NCI-H82 (cell line): ENCODE measurements at regions not wholly inside any gene's neighbourhood (a gene's known extent, or its start where the extent isn't known, plus 50 kb on each side); places are given as distances from the start of the nearest gene placed in this dataset.

Experiments used
- DNase-seq: peaks from one replicate; lab custom pipeline; 2025; lab: John Stamatoyannopoulos, UW

- DNase-seq = no peak
Measured at GRCh38 chr4:19720190-19720589, 531.5 kb upstream of the SLIT2 start.

DNA sequence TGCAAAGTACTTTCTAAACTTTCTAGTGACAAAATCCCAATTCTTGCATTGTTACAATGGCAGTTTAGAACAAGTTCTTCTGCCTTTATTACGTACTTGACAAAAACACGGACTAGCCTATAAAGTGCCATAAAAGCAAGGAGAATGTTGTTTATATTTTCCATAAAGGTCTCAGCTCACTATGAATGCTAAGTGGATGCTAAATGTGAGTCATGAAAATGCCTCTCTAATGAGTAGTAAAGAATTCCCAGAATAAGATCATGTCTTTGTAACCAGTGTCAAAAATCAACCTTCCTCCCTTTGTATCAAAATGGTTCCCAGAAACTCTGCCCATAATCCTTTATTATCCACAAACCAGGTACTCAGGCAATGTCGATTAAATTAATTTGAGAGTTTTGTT lies 539.8 kb upstream of the SLIT2 start:
- DNase-seq = no peak

GRCh38 chr4:19707876-19708275 lies 543.8 kb upstream of the SLIT2 start:
- no peak for DNase-seq

DNA sequence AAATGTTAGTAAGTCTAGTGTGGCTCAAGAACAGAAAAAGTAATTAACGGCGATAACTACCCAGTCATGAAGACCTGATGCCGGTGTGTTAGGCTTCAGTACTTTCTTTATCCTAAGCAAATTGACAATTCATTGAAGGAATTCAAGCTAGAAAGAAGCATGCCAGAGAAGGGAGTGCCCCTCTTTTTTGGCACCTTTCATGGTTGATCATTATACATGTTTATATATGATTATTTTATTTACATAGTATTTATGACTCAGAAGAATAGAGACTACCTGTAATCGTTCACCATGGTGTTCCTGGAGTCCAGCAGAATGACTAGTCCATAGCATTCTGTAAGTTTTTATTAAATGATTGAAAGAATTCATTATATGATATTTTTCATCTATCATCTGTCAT lies 548.3 kb upstream of the SLIT2 start:
- no peak for DNase-seq

DNA sequence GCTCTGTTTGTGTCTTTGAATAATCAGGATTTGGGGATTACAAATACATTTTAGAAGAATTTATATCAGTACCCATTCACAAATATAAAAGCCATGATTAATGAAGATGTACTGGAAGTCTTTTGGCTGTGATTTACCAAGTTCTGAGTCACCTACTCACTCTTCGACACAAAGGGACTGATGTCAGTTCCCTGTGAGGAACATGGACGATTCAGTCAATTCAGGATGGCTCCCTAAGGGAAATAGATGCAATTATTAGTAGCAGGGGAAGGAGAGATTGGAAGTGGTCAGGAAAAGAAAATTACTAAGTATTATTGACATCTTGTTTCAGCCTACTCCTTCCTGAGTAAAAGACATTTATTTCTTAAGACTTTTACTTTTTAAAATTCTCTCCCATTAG lies 550.7 kb upstream of the SLIT2 start:
- no peak for DNase-seq

DNA sequence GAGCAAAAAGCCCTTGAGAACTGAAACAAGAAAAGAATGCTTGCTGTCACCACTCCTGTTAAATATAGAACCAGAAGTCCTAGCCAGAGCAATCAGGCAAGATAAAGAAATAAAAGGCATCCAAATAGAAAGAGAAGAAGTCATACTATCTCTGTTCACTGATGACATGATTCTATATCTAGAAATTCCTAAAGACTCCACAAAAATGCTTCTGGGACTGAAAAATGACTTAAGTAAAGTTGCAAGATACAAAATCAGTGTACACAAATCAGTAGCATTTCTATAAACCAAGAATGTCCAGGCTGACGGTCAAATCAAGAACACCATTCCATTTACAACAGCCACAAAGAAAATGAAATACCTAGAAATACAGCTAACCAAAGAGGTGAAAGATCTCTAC lies 552.7 kb upstream of the SLIT2 start:
- no peak for DNase-seq

GRCh38 chr4:19694812-19695211 lies 556.9 kb upstream of the SLIT2 start:
- no peak for DNase-seq

DNA sequence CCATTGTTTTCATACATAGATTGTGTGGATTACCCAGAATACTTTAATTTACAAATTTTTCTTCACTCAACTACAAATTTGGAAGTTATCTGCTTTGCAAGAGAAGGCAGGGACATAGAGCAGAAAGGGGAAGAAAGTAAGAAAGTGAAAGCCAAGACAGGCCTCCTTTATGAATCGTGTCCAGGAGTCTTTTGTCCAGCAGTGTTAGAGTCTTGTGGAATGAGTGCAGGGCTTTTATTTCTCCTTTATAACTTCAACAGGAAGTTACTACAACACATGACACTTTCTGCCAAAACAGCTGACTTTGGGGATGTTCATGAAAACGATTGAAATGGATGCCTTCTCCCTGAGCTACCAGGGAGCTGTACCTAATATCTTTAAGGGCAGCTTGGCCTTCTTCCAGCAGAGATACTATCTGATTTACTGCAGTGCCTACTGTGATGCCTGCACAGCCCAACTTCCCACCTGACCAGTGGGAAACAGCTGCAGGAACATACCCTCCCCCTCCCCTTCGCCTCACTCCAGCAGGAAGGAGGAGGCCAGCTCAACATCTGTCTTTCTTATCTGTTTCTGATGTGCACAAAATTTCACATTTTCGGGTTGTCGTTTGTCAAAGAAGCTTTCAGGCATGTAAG lies 557.7 kb upstream of the SLIT2 start:
- DNase-seq = no peak

GRCh38 chr4:19689511-19689910 lies 562.2 kb upstream of the SLIT2 start:
- no peak for DNase-seq

DNA sequence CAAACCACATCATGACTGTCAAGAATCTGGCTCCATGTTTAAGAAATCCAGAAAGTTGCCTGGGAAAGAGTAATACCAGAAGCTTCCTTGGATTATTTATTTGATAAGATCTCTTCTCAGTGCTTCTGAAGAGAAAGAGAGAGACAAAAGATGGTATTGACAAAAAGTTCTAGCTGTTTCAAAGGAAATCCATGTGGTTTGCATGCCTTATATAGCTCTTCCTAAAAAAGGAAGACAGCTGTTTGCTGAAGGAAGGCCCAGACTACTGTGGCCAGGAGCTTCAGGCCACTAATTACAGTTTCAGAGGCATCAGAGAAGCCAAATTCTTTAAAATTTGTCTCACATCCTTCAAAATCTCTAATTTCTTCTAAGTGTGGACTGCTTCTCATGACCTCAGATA lies 565.2 kb upstream of the SLIT2 start:
- no peak for DNase-seq

DNA sequence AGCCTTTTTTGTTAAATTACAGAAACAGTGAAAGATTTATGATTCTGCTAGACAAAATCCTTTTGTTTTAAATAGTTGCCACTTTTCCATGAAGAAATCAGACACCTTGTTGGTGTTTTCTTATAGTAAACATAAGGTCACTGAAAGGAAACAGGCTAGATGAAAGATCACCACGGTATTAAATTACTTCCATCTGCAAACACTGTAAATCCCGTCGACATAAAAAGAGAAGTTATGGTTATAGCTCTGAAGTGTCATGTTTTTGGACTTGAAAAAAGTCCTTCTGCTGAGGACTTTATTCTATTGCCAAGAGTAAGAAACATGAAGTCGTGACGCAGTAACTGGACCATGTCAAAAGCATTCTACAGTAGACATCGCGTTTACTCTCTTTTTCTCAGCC lies 567.6 kb upstream of the SLIT2 start:
- no peak for DNase-seq

DNA sequence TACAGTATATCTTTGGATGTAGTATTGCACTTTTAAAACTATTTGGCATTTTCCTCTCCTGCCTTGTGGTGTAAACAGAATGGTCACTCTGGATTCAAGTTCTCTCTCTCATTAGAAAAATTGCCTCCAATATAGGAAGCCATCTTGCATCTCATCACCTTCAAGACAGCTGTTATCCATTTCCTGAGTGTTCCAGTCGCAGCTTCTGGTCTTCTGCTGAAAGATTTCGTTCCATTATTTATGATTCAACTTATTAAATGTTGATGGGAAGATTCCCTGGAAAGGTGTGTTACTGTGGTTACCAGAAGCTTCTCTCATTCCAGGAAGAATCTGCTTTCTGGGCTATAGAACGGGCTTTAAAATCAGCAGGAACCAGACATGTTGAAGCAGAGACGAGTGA lies 568.3 kb upstream of the SLIT2 start:
- no peak for DNase-seq

DNA sequence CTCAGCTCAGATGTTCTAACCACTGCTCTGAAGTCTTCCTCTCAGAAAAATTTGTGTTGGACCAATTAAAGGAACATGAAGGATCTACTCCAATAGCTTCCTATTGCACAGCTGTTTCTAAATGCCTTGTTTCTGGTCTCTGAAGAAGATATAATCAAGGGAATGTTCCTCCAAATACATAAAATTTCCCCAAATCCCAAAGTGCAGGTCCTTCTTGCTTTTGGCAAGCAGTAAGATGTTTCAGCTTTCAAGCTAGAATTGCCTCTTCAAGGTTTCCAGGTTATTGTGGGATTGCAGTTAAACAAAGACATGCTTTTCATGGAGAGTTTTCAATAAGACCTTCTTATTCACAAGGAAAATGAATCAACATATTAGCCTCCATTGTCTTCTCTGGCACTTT lies 574.5 kb upstream of the SLIT2 start:
- DNase-seq = no peak

GRCh38 chr4:19675172-19675811 lies 576.4 kb upstream of the SLIT2 start:
- no peak for DNase-seq

DNA sequence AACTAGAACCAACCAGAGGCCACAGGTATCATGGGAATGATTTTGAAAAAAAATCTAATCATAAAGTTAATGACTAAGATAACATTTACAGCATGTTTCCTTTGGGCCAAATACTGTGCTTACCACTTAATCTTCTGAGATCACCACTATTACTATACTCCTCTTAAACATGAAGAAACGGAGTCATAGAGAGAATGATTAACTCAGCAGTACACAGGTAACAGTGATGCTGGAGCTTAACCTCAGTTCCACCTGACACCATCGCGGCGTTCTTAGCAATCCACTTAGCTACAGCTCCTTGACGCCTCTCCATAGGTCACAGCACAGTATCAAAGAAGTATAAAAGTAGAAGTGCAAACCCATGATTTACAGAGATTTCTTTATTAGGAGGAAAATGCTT lies 592.6 kb upstream of the SLIT2 start:
- no peak for DNase-seq

GRCh38 chr4:19657856-19658255 lies 593.8 kb upstream of the SLIT2 start:
- no peak for DNase-seq

DNA sequence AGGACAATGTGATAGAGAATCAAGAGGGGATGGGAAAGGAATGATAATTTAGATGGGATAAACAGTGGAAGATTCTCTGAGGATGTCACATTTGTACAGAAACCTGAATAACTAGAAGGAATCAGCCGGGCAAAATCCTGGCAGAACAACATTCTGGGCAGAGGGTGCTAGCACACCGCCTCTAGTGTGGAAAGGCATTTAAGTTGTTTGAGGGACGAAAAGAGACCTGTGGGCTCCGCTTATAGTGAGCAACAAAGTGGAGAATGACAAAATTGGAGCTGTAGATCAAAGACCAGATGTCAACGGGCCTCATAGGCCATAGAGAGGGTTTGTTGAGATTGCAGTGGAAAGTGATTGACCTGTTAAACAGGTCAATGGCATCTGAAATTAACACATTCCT lies 596.0 kb upstream of the SLIT2 start:
- no peak for DNase-seq

DNA sequence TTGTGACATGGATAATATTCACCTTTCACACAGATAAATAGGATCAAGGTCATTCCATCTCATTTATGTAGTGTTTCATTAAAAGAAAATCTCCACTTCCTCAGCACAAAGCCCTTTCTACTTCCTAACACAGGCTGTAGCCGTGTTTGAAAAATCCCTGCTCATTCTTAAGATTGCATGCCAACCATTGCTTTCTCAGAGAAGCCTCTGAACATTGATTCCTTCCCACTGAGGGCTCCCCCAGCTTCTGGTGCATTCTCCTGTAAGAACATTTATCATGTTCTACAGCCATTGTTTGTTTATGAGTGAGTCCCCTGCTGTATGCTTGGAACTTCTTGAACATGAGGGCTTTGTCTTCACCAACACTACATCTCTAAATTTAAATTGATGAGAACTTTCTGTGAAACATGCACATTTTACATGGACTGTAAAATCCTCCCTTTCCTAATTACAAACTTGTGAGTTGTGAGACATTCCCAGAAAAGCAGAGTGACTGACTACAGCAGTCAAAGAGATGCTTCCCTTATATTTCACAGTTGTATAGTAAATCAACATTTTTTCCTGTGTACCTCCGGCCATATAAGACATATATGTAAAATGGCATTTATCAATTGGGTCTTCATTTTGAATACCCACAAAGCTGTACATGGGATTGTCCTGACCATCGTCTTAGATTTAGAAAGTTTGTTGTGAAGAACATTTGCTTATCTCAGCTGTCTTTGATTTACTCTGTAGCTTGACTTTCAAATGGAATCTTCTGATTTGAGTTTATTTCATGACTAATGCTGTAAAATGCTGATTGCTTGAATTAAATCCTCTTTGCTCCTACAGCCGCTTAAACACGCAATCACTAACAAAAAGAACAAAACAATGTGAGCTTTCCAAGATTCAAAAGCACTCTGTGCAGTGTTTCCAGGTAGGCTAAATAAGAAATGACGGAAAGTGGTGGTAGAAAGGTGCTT lies 600.5 kb upstream of the SLIT2 start:
- no peak for DNase-seq

DNA sequence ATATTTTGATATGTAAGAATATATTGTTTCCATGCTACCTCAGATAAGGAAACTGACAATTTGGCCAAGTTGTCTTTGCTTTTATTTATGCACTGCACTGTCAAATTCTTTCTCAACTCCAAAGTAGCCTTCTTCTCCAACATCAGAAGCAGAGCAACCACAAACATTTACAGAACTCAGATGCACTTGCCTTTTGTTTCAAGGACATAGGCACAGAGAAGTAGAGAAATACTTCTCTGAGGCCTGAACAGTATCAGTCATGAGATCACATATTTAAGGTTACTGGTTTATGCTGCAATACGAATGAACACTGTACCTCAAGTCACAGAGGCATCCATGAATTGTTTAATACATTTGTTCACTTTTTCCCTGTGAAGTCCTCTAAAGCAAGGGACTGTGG lies 606.1 kb upstream of the SLIT2 start:
- DNase-seq = no peak

DNA sequence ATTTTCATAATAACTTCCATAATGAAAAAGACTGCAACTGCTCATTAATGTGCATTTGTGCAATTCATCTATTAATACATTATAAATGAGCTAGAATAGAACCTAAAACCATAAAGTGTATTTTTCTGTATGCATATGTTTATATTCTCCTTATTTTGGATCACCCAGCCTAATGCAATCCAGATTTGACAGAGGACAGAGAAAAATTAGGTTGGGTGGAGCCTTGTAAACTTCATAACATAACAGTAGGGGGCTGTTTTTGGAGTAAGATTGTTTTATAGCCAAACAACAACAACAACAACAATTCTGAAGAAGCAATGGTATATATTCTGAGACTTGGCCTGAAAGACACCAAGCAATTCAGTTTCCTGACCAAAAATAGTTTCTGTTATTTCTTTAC lies 615.3 kb upstream of the SLIT2 start:
- DNase-seq = no peak

DNA sequence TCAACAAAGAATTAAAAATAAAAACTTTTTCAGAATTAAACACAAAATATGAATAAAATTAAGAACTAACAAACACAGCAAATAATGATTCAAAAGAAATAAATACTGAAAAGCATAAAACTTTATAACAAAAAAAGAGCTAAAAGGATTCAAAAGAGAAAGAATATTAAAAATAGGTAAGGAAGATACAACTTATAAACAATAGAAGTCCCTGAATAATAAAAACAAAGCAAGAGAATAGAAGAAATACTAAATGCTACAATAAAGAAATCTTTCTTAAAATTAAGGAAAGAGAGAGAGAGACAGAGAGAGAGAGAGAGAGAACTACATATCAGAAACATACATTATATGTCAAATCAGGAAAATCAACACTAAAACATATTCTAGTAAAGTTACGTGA lies 619.9 kb upstream of the SLIT2 start:
- no peak for DNase-seq

DNA sequence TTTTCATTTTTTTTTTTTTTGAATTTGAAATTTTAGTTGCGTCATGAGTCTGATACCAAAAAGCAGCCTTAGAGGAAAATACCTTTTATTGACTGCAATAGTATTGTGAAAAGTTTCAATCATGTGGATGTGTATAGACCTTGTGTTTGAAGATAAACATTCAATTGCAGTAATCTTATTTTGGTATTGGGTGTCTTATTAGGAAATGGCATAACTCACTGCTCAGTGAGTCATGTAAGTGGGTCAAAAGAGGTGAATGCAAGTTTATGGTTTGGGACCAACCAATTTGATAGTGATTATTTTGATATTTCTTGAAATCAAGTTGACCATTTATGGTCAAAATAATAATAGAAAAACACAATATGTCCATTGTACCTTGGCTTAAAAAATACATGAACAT lies 627.8 kb upstream of the SLIT2 start:
- no peak for DNase-seq

DNA sequence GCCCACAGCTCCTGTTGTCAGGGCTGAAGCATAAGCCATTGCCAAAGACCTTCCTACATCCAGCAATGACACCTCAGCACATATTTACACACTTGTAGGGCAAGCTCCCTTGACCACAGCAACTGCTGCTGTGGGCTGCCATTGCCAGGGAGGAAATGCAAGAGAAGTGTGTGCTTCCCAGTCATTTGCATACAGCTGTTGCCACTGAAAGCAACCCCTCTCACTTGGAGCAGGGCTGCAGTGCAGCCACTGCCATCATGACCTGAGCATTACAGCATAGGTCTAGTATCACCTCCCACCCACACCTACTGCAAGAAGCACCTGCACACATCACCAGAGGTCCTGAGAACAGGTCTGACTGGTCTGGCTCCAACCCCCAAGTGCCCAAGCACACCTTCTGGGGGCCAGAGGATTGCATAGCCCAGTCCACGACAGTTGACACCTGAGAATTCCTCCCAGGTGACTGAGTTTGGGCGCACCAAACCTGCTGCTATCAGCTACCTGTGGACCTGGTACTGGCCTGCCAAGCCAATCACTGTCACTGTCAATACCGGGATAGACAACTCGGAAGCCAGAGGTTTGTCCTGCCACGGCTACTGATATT lies 636.5 kb upstream of the SLIT2 start:
- no peak for DNase-seq
